PC-3 (cell line): ENCODE measurements at regions not wholly inside any gene's neighbourhood (a gene's known extent, or its start where the extent isn't known, plus 50 kb on each side); places are given as distances from the start of the nearest gene placed in this dataset.

ENCODE experiments used
- ATAC-seq: fragments of 200-7000 bp; cut with Tn5 transposase; 2 replicates; pipeline ENCODE4 v1.9.1; 2020; ENCODE audit warnings: mild to moderate bottlenecking, moderate library complexity
- BruUV-seq: library from RNA; stranded (reverse); fragments of 400-500 nt; replicated peaks from 2 replicates; lab custom pipeline; 2021; lab: Mats Ljungman, UMichigan
- CTCF ChIA-PET: fragments of 300-600 bp; sonication (Branson Sonifier 250); formaldehyde crosslinking; loops from one replicate; lab custom pipeline; 2022; ENCODE audit warnings: antibody characterized with exemption; lab: Charles Lee
- POLR2A ChIA-PET: fragments of 300-600 bp; sonication (Branson Sonifier 250); formaldehyde crosslinking; loops from one replicate; lab custom pipeline; 2022; ENCODE audit warnings: antibody characterized with exemption; ENCODE audit not compliant: unreplicated experiment; lab: Charles Lee
- DNase-seq: peaks from one replicate; pipeline ENCODE4 v3.0.0-alpha.2; 2015
- H2AFZ ChIP-seq: fragments of 300-600 bp; sonication (generic); 2 replicates; pipeline ENCODE4 v1.6.0; 2016; ENCODE audit warnings: antibody characterized with exemption, low read length
- H3F3A ChIP-seq: fragments of 300-600 bp; sonication (generic); one replicate; pipeline ENCODE4 v1.6.0; 2017; ENCODE audit warnings: antibody characterized with exemption, low read length, control low read depth, mild to moderate bottlenecking; ENCODE audit not compliant: unreplicated experiment
- H3K27ac ChIP-seq: fragments of 300-600 bp; sonication (generic); 2 replicates; pipeline ENCODE4 v1.5.1; 2016; ENCODE audit warnings: mild to moderate bottlenecking, low read length
- H3K27me3 ChIP-seq: fragments of 300-600 bp; sonication (generic); 2 replicates; pipeline ENCODE4 v1.6.1; 2016; ENCODE audit warnings: low read length, mixed read lengths
- H3K36me3 ChIP-seq: fragments of 300-600 bp; sonication (generic); 2 replicates; pipeline ENCODE4 v1.6.1; 2016; ENCODE audit warnings: low read depth, mixed run types, low read length, mixed read lengths
- H3K4me1 ChIP-seq: fragments of 300-600 bp; sonication (generic); 2 replicates; pipeline ENCODE4 v1.5.1; 2016; ENCODE audit warnings: low read length; ENCODE audit not compliant: insufficient read depth
- H3K4me2 ChIP-seq: fragments of 300-600 bp; sonication (generic); 2 replicates; pipeline ENCODE4 v1.6.0; 2016; ENCODE audit warnings: low read length
- H3K4me3 ChIP-seq: fragments of 300-600 bp; sonication (generic); 2 replicates; pipeline ENCODE4 v1.5.1; 2016; ENCODE audit warnings: mild to moderate bottlenecking, low read length, mixed read lengths
- H3K79me2 ChIP-seq: fragments of 300-600 bp; sonication (generic); 2 replicates; pipeline ENCODE4 v1.6.1; 2017; ENCODE audit warnings: low read length, mixed read lengths
- H3K9ac ChIP-seq: fragments of 300-600 bp; sonication (generic); 2 replicates; pipeline ENCODE4 v1.6.0; 2016; ENCODE audit warnings: mild to moderate bottlenecking, low read length
- H3K9me2 ChIP-seq: fragments of 300-600 bp; sonication (generic); replicated peaks from 2 replicates; pipeline ENCODE4 v1.6.1; 2016; ENCODE audit warnings: mixed run types, low read length, mixed read lengths
- H3K9me3 ChIP-seq: fragments of 300-600 bp; sonication (generic); 2 replicates; pipeline ENCODE4 v1.6.1; 2016; ENCODE audit warnings: low read length, mixed read lengths
- H4K20me1 ChIP-seq: fragments of 300-600 bp; sonication (generic); 2 replicates; pipeline ENCODE4 v1.6.1; 2016; ENCODE audit warnings: low read length, mixed read lengths
- EZH2 ChIP-seq: fragments of 300-600 bp; sonication (generic); IDR thresholded peaks from one replicate; pipeline ENCODE4 v1.6.1; 2017; ENCODE audit warnings: antibody characterized with exemption, mild to moderate bottlenecking, low read length; ENCODE audit not compliant: unreplicated experiment
- EZH2phosphoT487 ChIP-seq: fragments of 300-600 bp; sonication (generic); IDR thresholded peaks from 2 replicates; pipeline ENCODE4 v1.6.1; 2018; ENCODE audit warnings: mild to moderate bottlenecking, antibody characterized with exemption, low read length, borderline replicate concordance
- intact Hi-C: fragments of 100-400 bp; cut with micrococcal nuclease; formaldehyde crosslinking; loops from 2 replicates; pipeline ENCODE4 v1.9.0; 2023
- TF ChIP-seq, protein P1 (sequence below): fragments of 300-600 bp; sonication (generic); conservative IDR thresholded peaks from 2 replicates; pipeline ENCODE4 v1.5.1; 2017; ENCODE audit warnings: antibody characterized with exemption, low read depth, mild to moderate bottlenecking, low read length

DNA sequence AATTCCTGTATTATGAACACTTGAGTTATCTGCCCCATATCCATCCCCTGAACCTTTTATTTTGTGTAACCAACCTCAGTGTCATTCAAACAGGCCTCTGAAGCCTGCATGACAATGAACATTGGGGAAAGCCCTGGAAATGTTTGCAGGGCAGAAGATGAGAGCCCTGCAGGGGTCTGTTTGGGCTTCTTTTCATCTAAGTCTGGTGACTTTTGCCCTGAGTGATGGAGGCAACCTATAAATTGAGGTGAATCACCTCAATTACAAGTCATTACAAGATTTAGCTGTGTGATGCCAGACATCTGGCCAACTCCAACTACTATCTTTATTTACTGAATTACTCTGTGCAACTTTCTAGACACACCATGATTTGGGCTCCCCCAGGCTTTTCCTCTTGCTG lies 189.2 kb downstream of the MAF start:
- no peak for TF ChIP-seq EZH2phosphoT487
- TF ChIP-seq, protein P1, sequence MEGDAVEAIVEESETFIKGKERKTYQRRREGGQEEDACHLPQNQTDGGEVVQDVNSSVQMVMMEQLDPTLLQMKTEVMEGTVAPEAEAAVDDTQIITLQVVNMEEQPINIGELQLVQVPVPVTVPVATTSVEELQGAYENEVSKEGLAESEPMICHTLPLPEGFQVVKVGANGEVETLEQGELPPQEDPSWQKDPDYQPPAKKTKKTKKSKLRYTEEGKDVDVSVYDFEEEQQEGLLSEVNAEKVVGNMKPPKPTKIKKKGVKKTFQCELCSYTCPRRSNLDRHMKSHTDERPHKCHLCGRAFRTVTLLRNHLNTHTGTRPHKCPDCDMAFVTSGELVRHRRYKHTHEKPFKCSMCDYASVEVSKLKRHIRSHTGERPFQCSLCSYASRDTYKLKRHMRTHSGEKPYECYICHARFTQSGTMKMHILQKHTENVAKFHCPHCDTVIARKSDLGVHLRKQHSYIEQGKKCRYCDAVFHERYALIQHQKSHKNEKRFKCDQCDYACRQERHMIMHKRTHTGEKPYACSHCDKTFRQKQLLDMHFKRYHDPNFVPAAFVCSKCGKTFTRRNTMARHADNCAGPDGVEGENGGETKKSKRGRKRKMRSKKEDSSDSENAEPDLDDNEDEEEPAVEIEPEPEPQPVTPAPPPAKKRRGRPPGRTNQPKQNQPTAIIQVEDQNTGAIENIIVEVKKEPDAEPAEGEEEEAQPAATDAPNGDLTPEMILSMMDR: no peak
- no peak for TF ChIP-seq EZH2
- no peak for ATAC-seq
- Histone ChIP-seq H3K27ac (no peak overlapping the region), H3K79me2 (no peaks in the 10 kb centered on the region), H3K9me2 (no peaks in the 10 kb centered on the region), H3K9ac (no peak overlapping the region), H3F3A (no peaks in the 10 kb centered on the region), H3K4me1 (no peaks in the 10 kb centered on the region), H3K9me3 (no peaks in the 10 kb centered on the region), H4K20me1 (no peaks in the 10 kb centered on the region), H3K4me3 (no peak overlapping the region), H2AFZ (no peak overlapping the region), H3K27me3 (no peaks in the 10 kb centered on the region), H3K4me2 (no peak overlapping the region), H3K36me3 (no peaks in the 10 kb centered on the region)
- no peak for DNase-seq
- BruUV-seq: no TSS peak
- CTCF ChIA-PET: no interaction called here
- POLR2A ChIA-PET: no interaction called here
- intact Hi-C loops: no loop called here

DNA sequence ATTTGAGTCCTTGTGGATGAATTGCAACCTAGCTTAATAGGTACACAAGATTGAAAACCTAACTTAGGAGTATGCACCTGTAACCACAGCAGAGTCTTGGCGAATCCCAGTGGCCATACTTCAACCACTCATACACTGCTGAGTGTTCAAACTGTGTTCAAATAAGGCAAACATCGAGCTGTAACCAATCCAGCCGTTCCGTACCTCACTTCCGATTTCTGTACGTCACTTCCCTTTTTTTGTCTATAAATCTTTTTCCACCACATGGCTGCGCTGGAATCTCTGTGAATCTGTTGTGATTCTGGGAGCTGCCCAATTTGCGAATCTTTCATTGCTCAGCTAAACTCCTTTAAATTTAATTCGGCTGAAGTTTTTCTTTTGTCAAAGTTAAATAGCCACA lies 190.6 kb downstream of the MAF start:
- Histone ChIP-seq H4K20me1 (no peaks in the 10 kb centered on the region), H3K4me2 (no peak overlapping the region), H3K9me3 (no peaks in the 10 kb centered on the region), H3K4me3 (no peak overlapping the region), H3K36me3 (no peaks in the 10 kb centered on the region), H3F3A (no peaks in the 10 kb centered on the region), H3K9me2 (no peaks in the 10 kb centered on the region), H3K27me3 (no peaks in the 10 kb centered on the region), H3K79me2 (no peaks in the 10 kb centered on the region), H3K4me1 (no peaks in the 10 kb centered on the region), H3K27ac (no peak overlapping the region), H2AFZ (no peak overlapping the region), H3K9ac (no peak overlapping the region)
- DNase-seq: no peak
- no TSS peak for BruUV-seq
- no peak for ATAC-seq
- no peak for TF ChIP-seq EZH2phosphoT487
- intact Hi-C loops: no loop called here
- ChIA-PET CTCF (no interaction called here), POLR2A (no interaction called here)

DNA sequence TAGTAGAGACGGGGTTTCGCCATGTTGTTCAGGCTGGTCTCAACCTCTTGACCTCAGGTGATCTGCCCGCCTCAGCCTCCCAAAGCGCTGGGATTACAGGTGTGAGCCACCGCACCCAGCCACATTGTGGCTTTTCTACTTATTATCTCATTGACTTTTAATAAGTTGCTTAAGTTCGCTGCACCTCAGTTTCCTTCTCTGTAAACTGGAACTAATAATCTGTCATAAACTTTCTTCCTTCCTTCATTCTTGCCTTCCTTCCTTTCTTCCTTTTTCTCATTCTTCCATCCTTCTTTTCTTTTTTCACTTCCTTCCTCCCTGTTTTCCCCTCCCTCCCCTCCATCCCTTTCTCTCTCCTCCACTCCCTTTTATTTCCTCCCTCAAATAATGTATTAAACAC lies 192.2 kb downstream of the MAF start:
- no peaks in the 10 kb centered on the region for H3K36me3 ChIP-seq
- H3K9me2 ChIP-seq: no peaks in the 10 kb centered on the region

More for the DNA sequence above, 192.2 kb downstream of the MAF start:
- intact Hi-C loops: no loop called here
- H3K9me3 ChIP-seq: no peaks in the 10 kb centered on the region
- H3K27me3 ChIP-seq: no peaks in the 10 kb centered on the region
- H3K4me1 ChIP-seq: no peaks in the 10 kb centered on the region
- ATAC-seq: no peak
- H3K9ac ChIP-seq: no peak overlapping the region
- H2AFZ ChIP-seq: no peak overlapping the region
- TF ChIP-seq EZH2 (no peak), EZH2phosphoT487 (no peak)
- TF ChIP-seq, protein P1: no peak
- H3K4me3 ChIP-seq: no peak overlapping the region
- no TSS peak for BruUV-seq
- H3K4me2 ChIP-seq: no peak overlapping the region
- H3K27ac ChIP-seq: no peak overlapping the region
- no peaks in the 10 kb centered on the region for H4K20me1 ChIP-seq
- POLR2A ChIA-PET: no interaction called here
- CTCF ChIA-PET: no interaction called here
- no peaks in the 10 kb centered on the region for H3K79me2 ChIP-seq
- DNase-seq: no peak
- no peaks in the 10 kb centered on the region for H3F3A ChIP-seq
